M059J (cell line): ENCODE measurements at regions not wholly inside any gene's neighbourhood (a gene's known extent, or its start where the extent isn't known, plus 50 kb on each side); places are given as distances from the start of the nearest gene placed in this dataset.
A peak's percentile ranks its signal among the peaks of the same experiment; 100 is the strongest.

Source experiments
- DNase-seq: peaks from one replicate; pipeline ENCODE4 v3.0.0-alpha.2; 2012; ENCODE audit warnings: low read depth

- no peak for DNase-seq
These were observed 813.6 kb upstream of the ALCAM start for GRCh38 chr3:104553121-104553520.

- DNase-seq, result no peak
These were observed 812.3 kb upstream of the ALCAM start for GRCh38 chr3:104554425-104554824.

GRCh38 chr3:104555728-104556127, 811.0 kb upstream of the ALCAM start:
- peak; percentile 10 for DNase-seq

GRCh38 chr3:104556372-104557078, 810.2 kb upstream of the ALCAM start:
- DNase-seq, result peak; percentile 62

- no peak for DNase-seq
These were observed 805.4 kb upstream of the ALCAM start for GRCh38 chr3:104561324-104561723.

- peak; percentile 69 for DNase-seq
These were observed 802.6 kb upstream of the ALCAM start for GRCh38 chr3:104564045-104564643.

GRCh38 chr3:104566054-104566453, 800.7 kb upstream of the ALCAM start:
- DNase-seq, result no peak

- no peak for DNase-seq
These were observed 791.1 kb upstream of the ALCAM start for GRCh38 chr3:104575634-104576033.

- peak; percentile 6 for DNase-seq
These were observed 788.2 kb upstream of the ALCAM start for GRCh38 chr3:104578558-104578957.

- peak; percentile 26 for DNase-seq
These were observed 784.6 kb upstream of the ALCAM start for GRCh38 chr3:104582092-104582491.

GRCh38 chr3:104584682-104585081, 782.0 kb upstream of the ALCAM start:
- DNase-seq, result no peak

- DNase-seq, result no peak
These were observed 780.4 kb upstream of the ALCAM start for GRCh38 chr3:104586344-104586743.

- DNase-seq, result peak; percentile 12
These were observed 778.3 kb upstream of the ALCAM start for GRCh38 chr3:104588442-104588841.

- no peak for DNase-seq
These were observed 774.9 kb upstream of the ALCAM start for GRCh38 chr3:104591776-104592175.

GRCh38 chr3:104594491-104594890, 772.2 kb upstream of the ALCAM start:
- DNase-seq, result no peak

- DNase-seq, result peak; percentile 26
These were observed 770.7 kb upstream of the ALCAM start for GRCh38 chr3:104596054-104596453.

GRCh38 chr3:104596551-104596950, 770.2 kb upstream of the ALCAM start:
- peak; percentile 66 for DNase-seq

GRCh38 chr3:104598848-104599511, 767.7 kb upstream of the ALCAM start:
- no peak for DNase-seq

- peak; percentile 50 for DNase-seq
These were observed 762.2 kb upstream of the ALCAM start for GRCh38 chr3:104604326-104605010.

- DNase-seq, result peak; percentile 3
These were observed 759.9 kb upstream of the ALCAM start for GRCh38 chr3:104606812-104607211.

GRCh38 chr3:104610730-104611652, 755.7 kb upstream of the ALCAM start:
- no peak for DNase-seq
